WTC11 (cell line): ENCODE measurements at regions not wholly inside any gene's neighbourhood (a gene's known extent, or its start where the extent isn't known, plus 50 kb on each side); places are given as distances from the start of the nearest gene placed in this dataset.

Experiments
- ATF3 ChIP-seq: sonication (generic); formaldehyde crosslinking; conservative IDR thresholded peaks from 2 replicates; pipeline ENCODE4 v1.8.1; 2022; ENCODE audit warnings: mild to moderate bottlenecking, missing genetic modification reagents
- CTCF ChIP-seq: fragments of 200-600 bp; IDR thresholded peaks from 2 replicates; pipeline ENCODE4 v1.8.0; 2022; ENCODE audit warnings: antibody characterized with exemption
- NFYB ChIP-seq: sonication (generic); formaldehyde crosslinking; conservative IDR thresholded peaks from 2 replicates; pipeline ENCODE4 v1.8.0; 2022; ENCODE audit warnings: low read depth, missing genetic modification reagents
- TP53 ChIP-seq: sonication (generic); formaldehyde crosslinking; IDR thresholded peaks from 2 replicates; pipeline ENCODE4 v1.8.1; 2023; ENCODE audit warnings: mild to moderate bottlenecking, missing genetic modification reagents
- USF2 ChIP-seq: sonication (generic); formaldehyde crosslinking; IDR thresholded peaks from 2 replicates; pipeline ENCODE4 v1.8.1; 2023; ENCODE audit warnings: mild to moderate bottlenecking, missing genetic modification reagents, moderate library complexity

GRCh38 chr4:66687459-66687858 is 857.8 kb downstream of the CENPC start:
- TF ChIP-seq CTCF (no peak), TP53 (CRISPR knock-in tag) (no peak), ATF3 (CRISPR knock-in tag) (no peak), USF2 (CRISPR knock-in tag) (no peak), NFYB (no peak)
